Panc1 (cell line): ENCODE measurements at regions not wholly inside any gene's neighbourhood (a gene's known extent, or its start where the extent isn't known, plus 50 kb on each side); places are given as distances from the start of the nearest gene placed in this dataset.

Experiments
- ATAC-seq: fragments of 200-7000 bp; cut with Tn5 transposase; 2 replicates; pipeline ENCODE4 v1.9.1; 2020; ENCODE audit warnings: mild to moderate bottlenecking, moderate library complexity
- BruUV-seq: library from RNA; stranded (reverse); fragments of 400-500 nt; replicated peaks from 2 replicates; lab custom pipeline; 2021; lab: Mats Ljungman, UMichigan
- CTCF ChIA-PET: fragments of 300-600 bp; sonication (Branson Sonifier 250); formaldehyde crosslinking; loops from one replicate; lab custom pipeline; 2022; ENCODE audit warnings: antibody characterized with exemption; lab: Charles Lee
- POLR2A ChIA-PET: fragments of 300-600 bp; sonication (Branson Sonifier 250); formaldehyde crosslinking; loops from one replicate; lab custom pipeline; 2022; ENCODE audit warnings: antibody characterized with exemption; lab: Charles Lee
- DNase-seq: peaks from one replicate; pipeline ENCODE4 v3.0.0-alpha.2; 2010; ENCODE audit warnings: low read depth, low spot score
- H3K27ac ChIP-seq: 2 replicates; pipeline ENCODE4 v1.5.1; 2011; ENCODE audit warnings: mild to moderate bottlenecking, low read length, inconsistent platforms
- H3K27me3 ChIP-seq: fragments of 200-500 bp; sonication (Bioruptor generic); 2 replicates; pipeline ENCODE4 v1.6.0; 2014; ENCODE audit warnings: low read length, inconsistent platforms; ENCODE audit not compliant: control insufficient read depth, insufficient read depth
- H3K36me3 ChIP-seq: fragments of 200-500 bp; sonication (Bioruptor generic); 2 replicates; pipeline ENCODE4 v1.5.1; 2014; ENCODE audit warnings: inconsistent platforms, mild to moderate bottlenecking, low read length, moderate library complexity; ENCODE audit not compliant: control insufficient read depth, insufficient read depth
- H3K4me1 ChIP-seq: 2 replicates; pipeline ENCODE4 v1.5.1; 2011; ENCODE audit warnings: inconsistent platforms, mild to moderate bottlenecking, low read length, moderate library complexity; ENCODE audit not compliant: control insufficient read depth, insufficient read depth
- H3K4me3 ChIP-seq, 2 experiments: 2 replicates each; pipeline ENCODE4 v1.5.1; 2011 to 2012; ENCODE audit warnings: low read depth in 2 of 2, low read length in 2 of 2, mild to moderate bottlenecking in 2 of 2, inconsistent platforms in 1 of 2, moderate library complexity in 1 of 2
- H3K9me3 ChIP-seq: fragments of 200-500 bp; sonication (Bioruptor generic); 2 replicates; pipeline ENCODE4 v1.5.1; 2014; ENCODE audit warnings: low read depth, mild to moderate bottlenecking, inconsistent platforms, low read length, moderate library complexity; ENCODE audit not compliant: control insufficient read depth, insufficient read depth
- POLR2AphosphoS5 ChIP-seq: IDR thresholded peaks from 2 replicates; pipeline ENCODE4 v1.6.1; 2012; ENCODE audit warnings: mild to moderate bottlenecking, low read depth, low read length, moderate library complexity
- SIN3A ChIP-seq: IDR thresholded peaks from 2 replicates; pipeline ENCODE4 v1.6.1; 2012; ENCODE audit warnings: low read depth, mild to moderate bottlenecking, low read length, moderate library complexity, borderline replicate concordance; ENCODE audit not compliant: insufficient read depth
- TCF7L2 ChIP-seq: IDR thresholded peaks from 2 replicates; pipeline ENCODE4 v1.6.1; 2011; ENCODE audit warnings: mild to moderate bottlenecking, low read depth, low read length, inconsistent platforms
- in situ Hi-C: cut with HindIII; loops from 2 replicates; pipeline ENCODE4 v1.10.0; 2016; ENCODE audit warnings: low sequenced_read_pairs, low pct_unique_long_range_greater_than_20kb
- intact Hi-C: fragments of 100-400 bp; cut with micrococcal nuclease; formaldehyde crosslinking; loops from one replicate; pipeline ENCODE4 v1.10.0; 2022; ENCODE audit not compliant: unreplicated experiment
- TF ChIP-seq, protein P1 (sequence below): fragments of 450-650 bp; IDR thresholded peaks from 2 replicates; pipeline ENCODE4 v1.5.1; 2017; ENCODE audit warnings: mild to moderate bottlenecking
- TF ChIP-seq, protein P2 (sequence below), 2 experiments: IDR thresholded peaks; 2 replicates each; pipeline ENCODE4 v1.6.1; 2011 to 2012; ENCODE audit warnings: low read depth in 2 of 2, control low read depth in 1 of 2, low read length in 1 of 2, mild to moderate bottlenecking in 1 of 2, moderate library complexity in 1 of 2; ENCODE audit not compliant: insufficient read depth in 1 of 2

DNA sequence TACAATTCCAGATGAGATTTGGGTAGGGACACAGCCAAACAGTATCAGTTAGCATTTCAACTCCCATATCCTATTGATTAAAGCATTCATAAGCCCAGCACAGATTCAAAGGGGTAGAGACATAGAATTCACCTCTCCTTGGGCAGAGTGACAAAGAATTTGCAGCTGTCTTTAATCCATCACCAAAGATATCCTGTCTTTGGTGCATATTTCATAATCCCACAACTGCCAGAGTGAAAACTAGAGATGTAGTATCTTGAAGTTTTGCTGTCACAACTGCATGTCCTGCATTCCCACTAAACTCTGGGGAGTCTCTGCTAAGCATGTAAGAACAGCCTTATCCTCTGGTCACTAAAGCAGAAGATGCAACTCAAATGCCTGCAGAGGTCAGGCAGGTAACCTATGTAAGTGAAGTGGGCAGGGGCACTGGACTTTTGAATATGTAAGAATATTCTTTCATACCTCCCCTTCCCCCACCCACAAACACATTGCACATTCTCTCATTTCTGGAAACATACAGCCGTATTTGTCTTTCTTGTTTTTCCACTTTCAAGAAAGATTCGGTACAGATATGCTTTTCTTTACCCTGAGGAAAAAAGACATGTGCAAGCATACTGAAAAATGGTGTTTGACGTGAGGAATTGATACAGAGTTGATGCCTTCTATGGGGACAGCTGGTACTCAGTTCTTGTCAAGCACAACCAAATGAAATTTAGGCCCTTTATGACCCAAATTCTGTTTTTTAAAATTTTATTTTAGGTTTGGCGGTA, 283.1 kb downstream of the SP3 start:
- TF ChIP-seq, protein P1, sequence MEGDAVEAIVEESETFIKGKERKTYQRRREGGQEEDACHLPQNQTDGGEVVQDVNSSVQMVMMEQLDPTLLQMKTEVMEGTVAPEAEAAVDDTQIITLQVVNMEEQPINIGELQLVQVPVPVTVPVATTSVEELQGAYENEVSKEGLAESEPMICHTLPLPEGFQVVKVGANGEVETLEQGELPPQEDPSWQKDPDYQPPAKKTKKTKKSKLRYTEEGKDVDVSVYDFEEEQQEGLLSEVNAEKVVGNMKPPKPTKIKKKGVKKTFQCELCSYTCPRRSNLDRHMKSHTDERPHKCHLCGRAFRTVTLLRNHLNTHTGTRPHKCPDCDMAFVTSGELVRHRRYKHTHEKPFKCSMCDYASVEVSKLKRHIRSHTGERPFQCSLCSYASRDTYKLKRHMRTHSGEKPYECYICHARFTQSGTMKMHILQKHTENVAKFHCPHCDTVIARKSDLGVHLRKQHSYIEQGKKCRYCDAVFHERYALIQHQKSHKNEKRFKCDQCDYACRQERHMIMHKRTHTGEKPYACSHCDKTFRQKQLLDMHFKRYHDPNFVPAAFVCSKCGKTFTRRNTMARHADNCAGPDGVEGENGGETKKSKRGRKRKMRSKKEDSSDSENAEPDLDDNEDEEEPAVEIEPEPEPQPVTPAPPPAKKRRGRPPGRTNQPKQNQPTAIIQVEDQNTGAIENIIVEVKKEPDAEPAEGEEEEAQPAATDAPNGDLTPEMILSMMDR, result no peak
- TF ChIP-seq, protein P2, sequence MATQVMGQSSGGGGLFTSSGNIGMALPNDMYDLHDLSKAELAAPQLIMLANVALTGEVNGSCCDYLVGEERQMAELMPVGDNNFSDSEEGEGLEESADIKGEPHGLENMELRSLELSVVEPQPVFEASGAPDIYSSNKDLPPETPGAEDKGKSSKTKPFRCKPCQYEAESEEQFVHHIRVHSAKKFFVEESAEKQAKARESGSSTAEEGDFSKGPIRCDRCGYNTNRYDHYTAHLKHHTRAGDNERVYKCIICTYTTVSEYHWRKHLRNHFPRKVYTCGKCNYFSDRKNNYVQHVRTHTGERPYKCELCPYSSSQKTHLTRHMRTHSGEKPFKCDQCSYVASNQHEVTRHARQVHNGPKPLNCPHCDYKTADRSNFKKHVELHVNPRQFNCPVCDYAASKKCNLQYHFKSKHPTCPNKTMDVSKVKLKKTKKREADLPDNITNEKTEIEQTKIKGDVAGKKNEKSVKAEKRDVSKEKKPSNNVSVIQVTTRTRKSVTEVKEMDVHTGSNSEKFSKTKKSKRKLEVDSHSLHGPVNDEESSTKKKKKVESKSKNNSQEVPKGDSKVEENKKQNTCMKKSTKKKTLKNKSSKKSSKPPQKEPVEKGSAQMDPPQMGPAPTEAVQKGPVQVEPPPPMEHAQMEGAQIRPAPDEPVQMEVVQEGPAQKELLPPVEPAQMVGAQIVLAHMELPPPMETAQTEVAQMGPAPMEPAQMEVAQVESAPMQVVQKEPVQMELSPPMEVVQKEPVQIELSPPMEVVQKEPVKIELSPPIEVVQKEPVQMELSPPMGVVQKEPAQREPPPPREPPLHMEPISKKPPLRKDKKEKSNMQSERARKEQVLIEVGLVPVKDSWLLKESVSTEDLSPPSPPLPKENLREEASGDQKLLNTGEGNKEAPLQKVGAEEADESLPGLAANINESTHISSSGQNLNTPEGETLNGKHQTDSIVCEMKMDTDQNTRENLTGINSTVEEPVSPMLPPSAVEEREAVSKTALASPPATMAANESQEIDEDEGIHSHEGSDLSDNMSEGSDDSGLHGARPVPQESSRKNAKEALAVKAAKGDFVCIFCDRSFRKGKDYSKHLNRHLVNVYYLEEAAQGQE (IDR thresholded peaks at IDR 0.05; ENCODE audit: insufficient read depth in 1 of 2, low read depth in 2 of 2, low read length in 1 of 2), result no peak
- no peak for TF ChIP-seq SIN3A
- ChIA-PET CTCF (no interaction called here), POLR2A (interaction anchor here (0.6 kb wide), 1 partner anchor 208 kb away, joined by 3 read pairs; no protein-coding TSS in a partner anchor)
- Histone ChIP-seq H3K27ac (no peak overlapping the region), H3K4me3 (no peak overlapping the region), H3K36me3 (no peaks in the 10 kb centered on the region), H3K4me1 (no peaks in the 10 kb centered on the region), H3K9me3 (no peaks in the 10 kb centered on the region), H3K27me3 (no peaks in the 10 kb centered on the region)
- DNase-seq (no peak), ATAC-seq (no peak)
- intact Hi-C loops (no loop called here), in situ Hi-C loops (no loop called here)
- no TSS peak for BruUV-seq

DNA sequence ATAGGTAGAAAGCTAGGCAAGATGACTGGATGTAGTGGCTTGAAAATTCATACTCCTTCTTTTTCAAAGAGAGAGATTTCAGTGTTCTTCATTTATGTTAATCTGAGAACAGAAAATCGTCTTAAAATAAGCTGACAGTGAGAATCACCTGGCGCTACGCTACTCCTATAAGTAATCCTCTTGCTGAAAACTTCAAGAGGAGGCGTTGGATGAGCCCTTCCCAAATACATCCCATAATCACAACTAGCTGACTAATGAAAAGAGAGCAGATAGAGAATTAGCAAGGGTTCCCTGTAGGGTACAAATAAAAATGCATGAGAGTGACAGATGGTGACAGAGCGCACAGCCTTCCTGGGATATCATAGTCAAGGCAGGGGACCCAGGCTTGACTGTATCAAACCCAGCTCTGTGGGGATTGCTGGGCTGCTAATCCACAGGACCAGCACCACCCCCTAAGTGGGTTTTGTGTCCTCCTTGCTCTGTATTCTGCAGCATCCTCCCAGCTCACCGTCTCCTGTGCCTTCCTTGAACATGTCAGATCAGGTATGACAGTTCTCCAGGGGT, 280.2 kb downstream of the SP3 start:
- no peak overlapping the region for H3K27ac ChIP-seq
- ATAC-seq (no peak), DNase-seq (no peak)
- POLR2A ChIA-PET, result no interaction called here
- H3K4me3 ChIP-seq, result no peak overlapping the region
- BruUV-seq, result no TSS peak
- TF ChIP-seq POLR2AphosphoS5, result no peak
- no peak for TF ChIP-seq TCF7L2
- TF ChIP-seq, protein P2 (IDR thresholded peaks at IDR 0.05; ENCODE audit: insufficient read depth in 1 of 2, low read depth in 2 of 2, low read length in 1 of 2), result no peak
- TF ChIP-seq SIN3A, result no peak
- TF ChIP-seq, protein P1, result no peak
- no peaks in the 10 kb centered on the region for H3K4me1 ChIP-seq
- in situ Hi-C loops, result no loop called here
- H3K27me3 ChIP-seq, result no peaks in the 10 kb centered on the region
- intact Hi-C loops, result no loop called here
- CTCF ChIA-PET, result no interaction called here
- no peaks in the 10 kb centered on the region for H3K9me3 ChIP-seq
- no peaks in the 10 kb centered on the region for H3K36me3 ChIP-seq
